Fibroblast of skin of abdomen (primary cell): ENCODE measurements at regions not wholly inside any gene's neighbourhood (a gene's known extent, or its start where the extent isn't known, plus 50 kb on each side); places are given as distances from the start of the nearest gene placed in this dataset.
"Not testable (repeated sequence)": the region's sequence is repeated elsewhere in the genome, so short reads cannot be mapped to it uniquely, and the experiment has no call there.

Experiments
- DNase-seq: peaks from one replicate; pipeline ENCODE4 v3.0.0-alpha.2; 2013

- no peak for DNase-seq
Measured at GRCh38 chr10:23493711-23494110, 54.8 kb downstream of the OTUD1 start.

- no peak for DNase-seq
Measured at GRCh38 chr10:23496727-23497126, 57.9 kb downstream of the OTUD1 start.

- no peak for DNase-seq
Measured at GRCh38 chr10:23499372-23500132, 60.7 kb downstream of the OTUD1 start.

GRCh38 chr10:23505797-23506465, 67.1 kb downstream of the OTUD1 start:
- DNase-seq: no peak

GRCh38 chr10:23512355-23513058, 73.6 kb downstream of the OTUD1 start:
- DNase-seq: peak; percentile 39

GRCh38 chr10:23513621-23514020, 74.7 kb downstream of the OTUD1 start:
- DNase-seq: not testable (repeated sequence)

- DNase-seq: no peak
Measured at GRCh38 chr10:23514321-23514720, 75.4 kb downstream of the OTUD1 start.

- DNase-seq: peak; percentile 27
Measured at GRCh38 chr10:23516530-23516929, 77.7 kb downstream of the OTUD1 start.

- DNase-seq: no peak
Measured at GRCh38 chr10:23517155-23517554, 78.3 kb downstream of the OTUD1 start.

GRCh38 chr10:23521735-23522134, 82.9 kb downstream of the OTUD1 start:
- DNase-seq: no peak

GRCh38 chr10:23522345-23522744, 83.5 kb downstream of the OTUD1 start:
- DNase-seq: peak; percentile 4

GRCh38 chr10:23523251-23523650, 84.4 kb downstream of the OTUD1 start:
- no peak for DNase-seq

- peak; percentile 5 for DNase-seq
Measured at GRCh38 chr10:23525406-23525805, 86.5 kb downstream of the OTUD1 start.

GRCh38 chr10:23528419-23528818, 89.5 kb downstream of the OTUD1 start:
- no peak for DNase-seq

GRCh38 chr10:23529625-23530024, 90.8 kb downstream of the OTUD1 start:
- DNase-seq: no peak

GRCh38 chr10:23530079-23530478, 91.2 kb downstream of the OTUD1 start:
- DNase-seq: no peak

GRCh38 chr10:23533212-23533611, 94.3 kb downstream of the OTUD1 start:
- no peak for DNase-seq

GRCh38 chr10:23534326-23534725, 95.5 kb downstream of the OTUD1 start:
- no peak for DNase-seq

GRCh38 chr10:23534761-23535160, 95.9 kb downstream of the OTUD1 start:
- no peak for DNase-seq

- DNase-seq: peak; percentile 5
Measured at GRCh38 chr10:23535381-23535780, 96.5 kb downstream of the OTUD1 start.

GRCh38 chr10:23538968-23539367, 100.1 kb downstream of the OTUD1 start:
- no peak for DNase-seq

GRCh38 chr10:23540401-23541030, 101.6 kb downstream of the OTUD1 start:
- DNase-seq: no peak
